Retinal pigment epithelial cell (primary cell): ENCODE measurements at regions not wholly inside any gene's neighbourhood (a gene's known extent, or its start where the extent isn't known, plus 50 kb on each side); places are given as distances from the start of the nearest gene placed in this dataset.

Experiments
- DNase-seq: peaks from one replicate; pipeline ENCODE4 v3.0.0-alpha.2; 2010; ENCODE audit warnings: low read depth
- H3K4me3 ChIP-seq: 2 replicates; pipeline ENCODE4 v1.5.1; 2011; ENCODE audit warnings: mild to moderate bottlenecking, low read length, control low read depth, moderate library complexity
- CTCF ChIP-seq: conservative IDR thresholded peaks from 2 replicates; pipeline ENCODE4 v1.5.1; 2011; ENCODE audit warnings: low read depth, low read length, control low read depth, inconsistent platforms

GRCh38 chr14:100988011-100988410, 84.5 kb upstream of the RTL1 start:
- DNase-seq: no peak
- TF ChIP-seq CTCF: no peak
- H3K4me3 ChIP-seq: no peak overlapping the region

- TF ChIP-seq CTCF: no peak
- no peak for DNase-seq
- H3K4me3 ChIP-seq: no peak overlapping the region
Observed at GRCh38 chr14:100988411-100988900, 84.9 kb upstream of the RTL1 start.

GRCh38 chr14:100988956-100989355, 85.4 kb upstream of the RTL1 start:
- no peak for TF ChIP-seq CTCF
- no peak overlapping the region for H3K4me3 ChIP-seq

GRCh38 chr14:100989924-100990323, 86.4 kb upstream of the RTL1 start:
- no peak for TF ChIP-seq CTCF
- H3K4me3 ChIP-seq: no peak overlapping the region
- no peak for DNase-seq

More at GRCh38 chr14:100988956-100989355, 85.4 kb upstream of the RTL1 start:
- DNase-seq: no peak

GRCh38 chr14:100994082-100994481, 90.6 kb upstream of the RTL1 start:
- no peak for TF ChIP-seq CTCF
- no peak for DNase-seq
- H3K4me3 ChIP-seq: no peak overlapping the region

GRCh38 chr14:100994756-100995330, 91.3 kb upstream of the RTL1 start:
- DNase-seq: no peak
- no peak for TF ChIP-seq CTCF
- H3K4me3 ChIP-seq: no peak overlapping the region

GRCh38 chr14:101000711-101001250, 97.3 kb upstream of the RTL1 start:
- no peak for TF ChIP-seq CTCF
- no peak for DNase-seq
- H3K4me3 ChIP-seq: no peak overlapping the region
